ENCODE measurements at regions not wholly inside any gene's neighbourhood (a gene's known extent, or its start where the extent isn't known, plus 50 kb on each side); places are given as distances from the start of the nearest gene placed in this dataset.

GRCh38 chr5:65081071-65081470 is 312.3 kb downstream of the CWC27 start:
- Histone ChIP-seq H3K36me3 (ENCODE audit: control insufficient read depth in 1 of 2, insufficient read depth in 2 of 2, low read depth in 1 of 2, low read length in 2 of 2) (no peaks in the 10 kb centered on the region), H3K27ac (ENCODE audit: low read length, poor library complexity, severe bottlenecking) (no peak overlapping the region), H2BK15ac (ENCODE audit: low read depth, poor library complexity, severe bottlenecking) (no peak overlapping the region)

GRCh38 chr5:65084795-65085515 is 316.2 kb downstream of the CWC27 start:
- no peak overlapping the region for H3K4me3 ChIP-seq (ENCODE audit: insufficient read depth in 1 of 2, low read depth in 1 of 2, low read length in 2 of 2)
- no peaks in the 10 kb centered on the region for H3K4me1 ChIP-seq (ENCODE audit: control insufficient read depth, insufficient read depth, low read depth, low read length)
- H2AK5ac ChIP-seq (ENCODE audit: low read length, severe bottlenecking), result no peak overlapping the region
- H3K36me3 ChIP-seq (ENCODE audit: control insufficient read depth in 1 of 2, insufficient read depth in 2 of 2, low read depth in 1 of 2, low read length in 2 of 2), result no peaks in the 10 kb centered on the region
- no peaks in the 10 kb centered on the region for H3K27me3 ChIP-seq (ENCODE audit: control insufficient read depth in 1 of 2, insufficient read depth in 1 of 2, low read length in 2 of 2)
- H3K9me3 ChIP-seq (ENCODE audit: control insufficient read depth, low read length), result no peaks in the 10 kb centered on the region
- H2BK15ac ChIP-seq (ENCODE audit: low read depth, poor library complexity, severe bottlenecking), result no peak overlapping the region
- H3K79me1 ChIP-seq (replicated peaks; ENCODE audit: low read length, poor library complexity, severe bottlenecking), result no peaks in the 10 kb centered on the region
- no peak overlapping the region for H3K4ac ChIP-seq (ENCODE audit: low read depth in 1 of 2, low read length in 2 of 2)
- no peak overlapping the region for H4K91ac ChIP-seq (ENCODE audit: low read length)
- H2BK5ac ChIP-seq (ENCODE audit: low read depth, low read length, poor library complexity, severe bottlenecking), result no peak overlapping the region
- 97% methylated on average over 3 of the region's 3 CpGs for WGBS
- H3K4me2 ChIP-seq (ENCODE audit: low read length, poor library complexity, severe bottlenecking), result no peak overlapping the region
- no peak overlapping the region for H2AFZ ChIP-seq (ENCODE audit: low read depth, low read length)
- H3K9ac ChIP-seq (ENCODE audit: low read length), result no peak overlapping the region
- H4K8ac ChIP-seq (ENCODE audit: low read length), result no peak overlapping the region
- H3K27ac ChIP-seq (ENCODE audit: low read length, poor library complexity, severe bottlenecking), result no peak overlapping the region
- H3K18ac ChIP-seq (ENCODE audit: low read depth in 1 of 2, low read length in 2 of 2), result no peak overlapping the region
- DNase-seq, result no peak
- no peak overlapping the region for H2BK12ac ChIP-seq (ENCODE audit: low read length in 2 of 2)
- H2BK120ac ChIP-seq (ENCODE audit: low read depth, low read length), result no peak overlapping the region
- no peak overlapping the region for H3K14ac ChIP-seq (ENCODE audit: low read length in 2 of 2)
- no peak overlapping the region for H3K23ac ChIP-seq (ENCODE audit: low read length in 2 of 2)

More at GRCh38 chr5:65081071-65081470, 312.3 kb downstream of the CWC27 start:
- H3K4me3 ChIP-seq (ENCODE audit: insufficient read depth in 1 of 2, low read depth in 1 of 2, low read length in 2 of 2), result no peak overlapping the region
- H3K4me1 ChIP-seq (ENCODE audit: control insufficient read depth, insufficient read depth, low read depth, low read length), result no peaks in the 10 kb centered on the region
- H3K23ac ChIP-seq (ENCODE audit: low read length in 2 of 2), result no peak overlapping the region
- no peak overlapping the region for H3K4ac ChIP-seq (ENCODE audit: low read depth in 1 of 2, low read length in 2 of 2)
- no peak overlapping the region for H2BK12ac ChIP-seq (ENCODE audit: low read length in 2 of 2)
- DNase-seq, result no peak
- H3K18ac ChIP-seq (ENCODE audit: low read depth in 1 of 2, low read length in 2 of 2), result no peak overlapping the region
- H3K14ac ChIP-seq (ENCODE audit: low read length in 2 of 2), result no peak overlapping the region
- H3K27me3 ChIP-seq (ENCODE audit: control insufficient read depth in 1 of 2, insufficient read depth in 1 of 2, low read length in 2 of 2), result no peaks in the 10 kb centered on the region
- no peak overlapping the region for H3K9ac ChIP-seq (ENCODE audit: low read length)
- H3K79me1 ChIP-seq (replicated peaks; ENCODE audit: low read length, poor library complexity, severe bottlenecking), result no peaks in the 10 kb centered on the region
- H4K8ac ChIP-seq (ENCODE audit: low read length), result no peak overlapping the region
- H3K9me3 ChIP-seq (ENCODE audit: control insufficient read depth, low read length), result no peaks in the 10 kb centered on the region
- no peak overlapping the region for H2AFZ ChIP-seq (ENCODE audit: low read depth, low read length)
- no peak overlapping the region for H4K91ac ChIP-seq (ENCODE audit: low read length)
- no peak overlapping the region for H2BK120ac ChIP-seq (ENCODE audit: low read depth, low read length)
- H3K4me2 ChIP-seq (ENCODE audit: low read length, poor library complexity, severe bottlenecking), result no peak overlapping the region
- H2BK5ac ChIP-seq (ENCODE audit: low read depth, low read length, poor library complexity, severe bottlenecking), result no peak overlapping the region
- H2AK5ac ChIP-seq (ENCODE audit: low read length, severe bottlenecking), result no peak overlapping the region

GRCh38 chr5:65085516-65085850 is 316.8 kb downstream of the CWC27 start:
- no peak overlapping the region for H3K4me3 ChIP-seq (ENCODE audit: insufficient read depth in 1 of 2, low read depth in 1 of 2, low read length in 2 of 2)
- no peaks in the 10 kb centered on the region for H3K4me1 ChIP-seq (ENCODE audit: control insufficient read depth, insufficient read depth, low read depth, low read length)
- H4K8ac ChIP-seq (ENCODE audit: low read length), result no peak overlapping the region
- H3K14ac ChIP-seq (ENCODE audit: low read length in 2 of 2), result no peak overlapping the region
- H2AFZ ChIP-seq (ENCODE audit: low read depth, low read length), result no peak overlapping the region
- H3K79me1 ChIP-seq (replicated peaks; ENCODE audit: low read length, poor library complexity, severe bottlenecking), result no peaks in the 10 kb centered on the region
- H2BK5ac ChIP-seq (ENCODE audit: low read depth, low read length, poor library complexity, severe bottlenecking), result no peak overlapping the region
- H3K23ac ChIP-seq (ENCODE audit: low read length in 2 of 2), result no peak overlapping the region
- 100% methylated on average over 1 of the region's 1 CpG for WGBS
- DNase-seq, result no peak
- H2BK15ac ChIP-seq (ENCODE audit: low read depth, poor library complexity, severe bottlenecking), result no peak overlapping the region
- H2AK5ac ChIP-seq (ENCODE audit: low read length, severe bottlenecking), result no peak overlapping the region
- no peak overlapping the region for H4K91ac ChIP-seq (ENCODE audit: low read length)
- H3K4ac ChIP-seq (ENCODE audit: low read depth in 1 of 2, low read length in 2 of 2), result no peak overlapping the region
- H3K18ac ChIP-seq (ENCODE audit: low read depth in 1 of 2, low read length in 2 of 2), result no peak overlapping the region
- no peaks in the 10 kb centered on the region for H3K9me3 ChIP-seq (ENCODE audit: control insufficient read depth, low read length)
- H3K9ac ChIP-seq (ENCODE audit: low read length), result no peak overlapping the region
- no peaks in the 10 kb centered on the region for H3K27me3 ChIP-seq (ENCODE audit: control insufficient read depth in 1 of 2, insufficient read depth in 1 of 2, low read length in 2 of 2)
- no peak overlapping the region for H2BK120ac ChIP-seq (ENCODE audit: low read depth, low read length)
- no peak overlapping the region for H3K27ac ChIP-seq (ENCODE audit: low read length, poor library complexity, severe bottlenecking)
- no peak overlapping the region for H3K4me2 ChIP-seq (ENCODE audit: low read length, poor library complexity, severe bottlenecking)
- no peak overlapping the region for H2BK12ac ChIP-seq (ENCODE audit: low read length in 2 of 2)
- no peaks in the 10 kb centered on the region for H3K36me3 ChIP-seq (ENCODE audit: control insufficient read depth in 1 of 2, insufficient read depth in 2 of 2, low read depth in 1 of 2, low read length in 2 of 2)

GRCh38 chr5:65086234-65086890 is 317.6 kb downstream of the CWC27 start:
- Histone ChIP-seq H4K8ac (ENCODE audit: low read length) (no peak overlapping the region), H3K14ac (ENCODE audit: low read length in 2 of 2) (no peak overlapping the region), H3K4ac (ENCODE audit: low read depth in 1 of 2, low read length in 2 of 2) (no peak overlapping the region), H3K18ac (ENCODE audit: low read depth in 1 of 2, low read length in 2 of 2) (no peak overlapping the region), H3K27me3 (ENCODE audit: control insufficient read depth in 1 of 2, insufficient read depth in 1 of 2, low read length in 2 of 2) (no peaks in the 10 kb centered on the region), H3K23ac (ENCODE audit: low read length in 2 of 2) (no peak overlapping the region), H2AK5ac (ENCODE audit: low read length, severe bottlenecking) (no peak overlapping the region), H3K9me3 (ENCODE audit: control insufficient read depth, low read length) (no peaks in the 10 kb centered on the region), H3K9ac (ENCODE audit: low read length) (no peak overlapping the region), H4K91ac (ENCODE audit: low read length) (no peak overlapping the region), H2BK15ac (ENCODE audit: low read depth, poor library complexity, severe bottlenecking) (no peak overlapping the region), H3K36me3 (ENCODE audit: control insufficient read depth in 1 of 2, insufficient read depth in 2 of 2, low read depth in 1 of 2, low read length in 2 of 2) (no peaks in the 10 kb centered on the region), H2BK5ac (ENCODE audit: low read depth, low read length, poor library complexity, severe bottlenecking) (no peak overlapping the region), H3K4me3 (ENCODE audit: insufficient read depth in 1 of 2, low read depth in 1 of 2, low read length in 2 of 2) (no peak overlapping the region), H3K27ac (ENCODE audit: low read length, poor library complexity, severe bottlenecking) (no peak overlapping the region), H3K79me1 (replicated peaks; ENCODE audit: low read length, poor library complexity, severe bottlenecking) (no peaks in the 10 kb centered on the region), H3K4me2 (ENCODE audit: low read length, poor library complexity, severe bottlenecking) (no peak overlapping the region), H3K4me1 (ENCODE audit: control insufficient read depth, insufficient read depth, low read depth, low read length) (no peaks in the 10 kb centered on the region), H2BK120ac (ENCODE audit: low read depth, low read length) (no peak overlapping the region), H2AFZ (ENCODE audit: low read depth, low read length) (no peak overlapping the region), H2BK12ac (ENCODE audit: low read length in 2 of 2) (no peak overlapping the region)
- 57% methylated on average over 1 of the region's 3 CpGs for WGBS
- DNase-seq, result no peak
